ACHN (cell line): ENCODE measurements at regions not wholly inside any gene's neighbourhood (a gene's known extent, or its start where the extent isn't known, plus 50 kb on each side); places are given as distances from the start of the nearest gene placed in this dataset.

Source experiments
- DNase-seq: peaks from one replicate; pipeline ENCODE4 v3.0.0-alpha.2; 2015
- in situ Hi-C: cut with HindIII; loops from 2 replicates; pipeline ENCODE4 v1.10.0; 2017; ENCODE audit warnings: low sequenced_read_pairs, low pct_ligation_motif_present, low pct_unique_long_range_greater_than_20kb

- no peak for DNase-seq
- in situ Hi-C loops, result no loop called here
Observed at GRCh38 chr12:3994500-3994899, 121.3 kb upstream of the PARP11 start.

GRCh38 chr12:3992945-3993344, 119.7 kb upstream of the PARP11 start:
- DNase-seq, result no peak
- in situ Hi-C loops, result no loop called here

GRCh38 chr12:3991798-3992580, 118.8 kb upstream of the PARP11 start:
- no peak for DNase-seq
- in situ Hi-C loops, result no loop called here

GRCh38 chr12:3990501-3991280, 117.5 kb upstream of the PARP11 start:
- DNase-seq, result no peak
- in situ Hi-C loops, result no loop called here

- DNase-seq, result no peak
- in situ Hi-C loops, result no loop called here
Observed at GRCh38 chr12:3989218-3989550, 116.0 kb upstream of the PARP11 start.

GRCh38 chr12:3988519-3989217, 115.5 kb upstream of the PARP11 start:
- DNase-seq, result no peak
- in situ Hi-C loops, result no loop called here

GRCh38 chr12:3987571-3987970, 114.4 kb upstream of the PARP11 start:
- DNase-seq, result no peak
- in situ Hi-C loops, result no loop called here

GRCh38 chr12:3980504-3981272, 107.5 kb upstream of the PARP11 start:
- in situ Hi-C loops, result no loop called here
- no peak for DNase-seq

- in situ Hi-C loops, result no loop called here
Observed at GRCh38 chr12:3977621-3978020, 104.4 kb upstream of the PARP11 start.

GRCh38 chr12:3976351-3976938, 103.2 kb upstream of the PARP11 start:
- in situ Hi-C loops, result no loop called here
- DNase-seq, result no peak

More at GRCh38 chr12:3977621-3978020, 104.4 kb upstream of the PARP11 start:
- DNase-seq, result no peak

- in situ Hi-C loops, result no loop called here
- no peak for DNase-seq
Observed at GRCh38 chr12:3975652-3976051, 102.5 kb upstream of the PARP11 start.

- no peak for DNase-seq
Observed at GRCh38 chr12:3974883-3975282, 101.7 kb upstream of the PARP11 start.

GRCh38 chr12:3973973-3974644, 100.9 kb upstream of the PARP11 start:
- in situ Hi-C loops, result no loop called here
- DNase-seq, result no peak

More at GRCh38 chr12:3974883-3975282, 101.7 kb upstream of the PARP11 start:
- in situ Hi-C loops, result no loop called here

GRCh38 chr12:3973269-3973884, 100.2 kb upstream of the PARP11 start:
- DNase-seq, result no peak
- in situ Hi-C loops, result no loop called here

- no peak for DNase-seq
- in situ Hi-C loops, result no loop called here
Observed at GRCh38 chr12:3972576-3972975, 99.4 kb upstream of the PARP11 start.

GRCh38 chr12:3968523-3968922, 95.3 kb upstream of the PARP11 start:
- in situ Hi-C loops, result no loop called here

GRCh38 chr12:3967556-3968160, 94.5 kb upstream of the PARP11 start:
- in situ Hi-C loops, result no loop called here
- DNase-seq, result no peak

More at GRCh38 chr12:3968523-3968922, 95.3 kb upstream of the PARP11 start:
- DNase-seq, result no peak
